Stimulated activated CD8-positive, alpha-beta memory T cell treated with anti-CD3 and anti-CD28 coated beads, Interleukin-4, amount 100 ng/mL, for 24 hours (primary cell): ENCODE measurements at regions not wholly inside any gene's neighbourhood (a gene's known extent, or its start where the extent isn't known, plus 50 kb on each side); places are given as distances from the start of the nearest gene placed in this dataset.
"Not testable (repeated sequence)": the region's sequence is repeated elsewhere in the genome, so short reads cannot be mapped to it uniquely, and the experiment has no call there.

Experiments used
- DNase-seq: peaks from one replicate; pipeline ENCODE4 v3.0.0-alpha.2; 2020; ENCODE audit warnings: low read depth

DNA sequence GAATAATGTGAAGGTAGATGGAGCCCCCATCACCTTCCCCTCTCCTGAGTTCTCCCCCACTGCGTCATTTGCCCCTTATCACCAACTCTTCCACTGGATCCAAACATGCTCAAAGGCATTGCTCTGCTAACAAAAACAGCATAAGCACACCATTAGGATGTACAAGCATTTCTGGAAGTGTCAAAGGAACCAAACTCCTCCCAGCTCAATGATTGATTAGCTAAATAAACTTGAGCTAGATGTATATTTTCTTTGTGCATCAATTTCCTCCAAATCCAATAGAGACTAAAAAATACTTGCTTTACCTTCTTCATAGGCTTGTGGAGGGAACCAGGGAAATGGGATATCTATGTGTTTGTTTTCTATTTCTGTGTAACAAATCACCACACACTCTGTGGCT, 248.4 kb upstream of the JARID2 start:
- DNase-seq = no peak

GRCh38 chr6:14999106-14999505, 246.8 kb upstream of the JARID2 start:
- DNase-seq = no peak

DNA sequence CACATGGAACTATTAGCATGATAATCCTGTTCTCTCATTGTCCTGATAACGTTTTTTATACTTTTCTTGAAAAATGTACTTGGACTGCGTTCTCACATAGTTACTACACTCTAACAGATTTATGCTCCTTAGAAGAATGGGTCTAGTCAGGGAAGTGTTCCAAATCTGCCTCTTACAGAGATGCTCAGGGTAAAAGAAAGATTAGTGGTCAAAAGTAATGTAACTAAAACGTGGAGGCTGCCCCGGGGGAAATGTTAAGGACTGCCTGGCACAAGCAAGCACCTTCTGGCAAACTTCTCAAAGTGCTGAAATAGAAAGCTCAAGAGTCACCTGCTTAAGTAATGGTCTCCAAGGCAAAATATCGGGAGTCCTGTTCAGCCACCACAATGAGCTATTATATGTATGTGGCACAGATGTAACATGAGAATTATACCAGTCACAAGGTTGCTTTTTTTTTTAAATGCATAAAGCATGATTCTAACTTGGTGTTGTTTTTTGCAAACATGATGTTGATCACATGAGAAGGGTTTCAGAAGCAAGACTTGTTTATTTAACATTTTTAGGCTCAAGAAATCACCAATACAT, 244.5 kb upstream of the JARID2 start:
- DNase-seq = no peak

DNA sequence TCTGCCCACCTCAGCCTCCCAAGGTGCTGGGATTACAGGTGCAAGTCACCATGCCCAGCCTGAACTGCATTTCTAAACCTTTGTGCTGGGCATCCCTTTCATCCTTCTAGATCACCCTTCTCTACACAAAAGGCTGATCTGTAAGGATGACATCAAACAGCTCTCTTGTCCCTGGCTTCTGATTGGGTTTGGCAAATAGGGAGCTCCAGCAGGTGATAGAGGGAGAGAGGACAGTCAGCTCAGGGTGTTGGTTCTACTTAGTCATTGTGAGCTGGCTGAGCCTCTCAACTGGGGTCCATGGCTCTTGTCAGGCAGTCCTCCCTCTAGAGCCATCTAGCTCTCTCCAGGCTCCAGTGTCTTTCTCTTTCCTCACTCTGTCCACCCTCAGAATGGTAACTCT, 237.6 kb upstream of the JARID2 start:
- DNase-seq = no peak

DNA sequence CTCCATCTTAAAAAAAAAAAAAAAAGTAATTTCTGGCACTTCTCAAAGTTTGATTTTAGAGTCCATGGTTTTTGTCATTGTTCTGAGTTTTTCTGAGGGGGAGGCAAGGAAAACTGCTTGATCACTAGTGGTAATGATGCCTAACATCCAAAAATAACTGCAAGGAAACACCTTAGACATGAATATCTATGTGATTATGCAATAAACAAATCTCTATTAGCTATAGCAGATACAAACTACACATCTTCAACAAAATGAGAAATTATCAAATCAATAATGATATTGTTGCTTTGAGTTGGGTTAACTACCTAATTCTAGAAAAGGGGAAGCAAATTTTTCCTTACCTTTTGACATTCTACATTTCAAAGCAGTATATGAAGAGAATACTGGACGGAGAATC, 230.9 kb upstream of the JARID2 start:
- no peak for DNase-seq

DNA sequence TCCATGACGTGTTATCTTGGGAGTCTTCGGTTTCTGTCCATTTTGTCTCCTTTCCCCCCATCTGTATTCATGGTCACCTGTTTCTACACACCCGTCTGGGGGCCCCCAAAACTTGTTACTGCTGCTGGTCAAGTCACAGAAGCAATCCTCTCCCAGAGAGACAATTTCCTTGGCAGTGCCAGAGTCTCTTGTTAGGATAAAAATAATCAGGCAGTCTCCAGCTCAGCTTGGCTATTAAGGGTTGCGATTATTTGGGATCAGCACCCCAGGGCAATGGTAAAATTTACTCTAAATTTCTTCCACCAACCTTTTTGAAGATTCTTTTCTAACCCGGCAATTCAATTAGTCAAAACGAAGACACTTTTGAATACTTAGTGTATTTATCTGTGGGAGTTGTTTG, 229.1 kb upstream of the JARID2 start:
- no peak for DNase-seq

GRCh38 chr6:15017261-15017660, 228.6 kb upstream of the JARID2 start:
- no peak for DNase-seq

- no peak for DNase-seq
Observed at GRCh38 chr6:15017803-15018202, 228.1 kb upstream of the JARID2 start.

GRCh38 chr6:15020119-15020770, 225.6 kb upstream of the JARID2 start:
- DNase-seq = no peak

DNA sequence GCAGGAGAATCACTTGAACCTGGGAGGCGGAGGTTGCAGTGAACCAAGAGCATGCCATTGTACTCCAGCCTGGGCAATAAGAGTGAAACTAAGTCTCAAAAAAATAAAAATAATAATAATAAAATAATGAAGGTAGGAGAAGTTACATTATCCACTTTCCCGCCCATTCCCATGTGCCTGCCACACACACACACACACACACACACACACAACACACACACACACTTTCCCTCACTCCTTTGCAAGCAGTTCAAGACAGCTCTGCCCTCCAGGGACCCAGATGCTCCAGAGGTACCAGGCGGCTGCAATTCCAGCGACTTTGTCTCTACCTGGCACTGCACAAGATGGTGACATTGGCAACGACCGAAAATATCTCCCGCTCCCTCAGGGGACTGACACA, 224.8 kb upstream of the JARID2 start:
- DNase-seq = no peak

DNA sequence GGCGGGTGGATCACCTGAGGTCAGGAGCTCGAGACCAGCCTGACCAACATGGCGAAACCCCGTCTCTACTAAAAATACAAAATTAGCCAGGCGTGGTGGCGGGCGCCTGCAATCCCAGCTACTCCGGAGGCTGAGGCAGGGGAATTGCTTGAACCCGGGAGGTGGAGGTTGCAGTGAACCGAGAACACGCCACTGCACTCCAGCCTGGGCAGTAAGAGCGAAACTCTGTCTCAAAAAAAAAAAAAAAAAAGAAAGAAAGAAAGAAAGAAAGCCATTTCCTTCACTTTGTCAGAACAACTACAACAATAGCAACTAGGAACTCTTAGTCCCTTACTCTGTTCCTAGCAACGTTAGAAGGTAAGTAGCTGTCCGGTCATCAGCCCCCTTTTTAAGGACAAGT, 222.9 kb upstream of the JARID2 start:
- DNase-seq = not testable (repeated sequence)

GRCh38 chr6:15023448-15023847, 222.4 kb upstream of the JARID2 start:
- peak; percentile 46 for DNase-seq

- DNase-seq = no peak
Observed at GRCh38 chr6:15025446-15025845, 220.4 kb upstream of the JARID2 start.

GRCh38 chr6:15026832-15027231, 219.0 kb upstream of the JARID2 start:
- no peak for DNase-seq

- DNase-seq = no peak
Observed at GRCh38 chr6:15027472-15027871, 218.4 kb upstream of the JARID2 start.

- DNase-seq = no peak
Observed at GRCh38 chr6:15032015-15032414, 213.9 kb upstream of the JARID2 start.

DNA sequence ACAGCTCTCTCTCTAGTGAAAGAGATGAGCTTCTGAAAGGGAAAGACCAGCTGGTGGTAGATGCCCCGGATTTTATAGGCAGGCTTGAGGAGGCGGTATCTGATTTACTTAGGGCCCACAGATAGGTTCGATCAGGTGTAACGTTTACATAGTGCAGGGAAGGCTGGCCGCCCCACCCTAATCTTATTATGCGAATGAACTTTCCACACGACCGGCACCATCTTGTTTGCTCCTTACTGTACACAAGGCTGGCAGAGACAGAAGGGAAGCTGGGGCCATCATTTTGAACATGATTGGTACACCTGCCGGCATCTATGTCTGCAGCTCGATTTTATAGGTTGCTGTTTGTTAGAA, 212.0 kb upstream of the JARID2 start:
- DNase-seq = no peak

DNA sequence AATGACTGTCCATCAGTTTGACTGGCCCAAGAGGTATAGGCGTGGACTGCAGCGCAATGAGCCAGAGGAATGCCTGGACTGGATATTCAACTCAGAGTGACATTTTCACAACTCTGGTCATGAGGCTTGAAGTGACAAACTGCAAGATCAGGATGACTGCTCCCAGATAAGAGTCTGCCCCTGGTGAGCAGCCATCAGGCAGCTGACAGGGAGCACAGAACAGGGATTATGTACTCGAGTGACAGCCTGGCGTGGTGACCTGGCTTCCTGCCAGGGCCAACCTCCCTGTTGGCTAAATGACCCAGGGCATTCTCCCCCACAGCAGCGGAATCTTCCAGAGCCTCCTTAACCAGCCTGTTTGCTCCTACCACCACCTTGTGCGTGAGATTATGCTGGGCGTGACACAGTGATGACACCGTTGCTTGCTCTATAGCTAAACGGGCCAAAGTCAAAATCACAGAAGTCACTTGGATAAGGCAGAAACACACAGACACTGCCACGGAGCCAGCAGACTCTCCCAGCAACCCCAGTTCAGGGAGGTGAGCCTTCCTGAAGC, 209.1 kb upstream of the JARID2 start:
- no peak for DNase-seq

- no peak for DNase-seq
Observed at GRCh38 chr6:15037253-15037652, 208.6 kb upstream of the JARID2 start.

DNA sequence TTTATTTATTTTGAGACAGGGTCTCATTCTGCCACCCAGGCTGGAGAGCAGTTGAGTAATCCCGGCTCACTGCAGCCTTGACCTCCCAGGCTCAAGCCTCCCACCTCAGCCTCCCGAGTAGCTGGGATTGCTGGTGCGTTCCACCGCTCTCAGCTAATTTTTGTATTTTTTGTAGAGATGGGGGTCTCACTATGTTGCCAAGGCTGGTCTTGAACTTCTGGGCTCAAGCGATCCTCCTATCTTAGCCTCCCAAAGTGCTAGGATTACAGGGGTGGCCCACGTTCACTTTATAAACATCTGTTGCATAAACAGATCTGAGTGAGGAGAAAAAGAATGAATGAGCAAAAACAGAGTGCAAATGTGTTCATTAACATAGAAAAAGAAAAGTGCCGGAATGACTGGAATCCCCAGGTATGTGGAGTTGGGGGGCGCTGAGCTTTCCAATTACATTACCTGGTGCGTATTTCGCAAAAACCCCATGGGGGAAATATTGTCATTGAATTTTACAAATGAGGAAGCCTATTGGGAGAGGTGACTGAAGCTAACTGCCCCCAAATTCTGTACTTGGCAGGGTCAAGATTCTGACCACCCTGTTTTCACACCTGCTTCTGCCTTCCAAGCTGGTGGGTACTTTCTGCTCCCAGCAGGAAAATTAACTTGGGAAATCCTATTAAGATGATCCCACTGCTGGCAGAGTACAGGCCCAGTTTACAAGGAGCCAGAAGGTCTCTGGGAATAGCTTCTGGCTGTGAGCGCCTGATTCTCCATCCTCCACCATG, 207.7 kb upstream of the JARID2 start:
- no peak for DNase-seq

DNA sequence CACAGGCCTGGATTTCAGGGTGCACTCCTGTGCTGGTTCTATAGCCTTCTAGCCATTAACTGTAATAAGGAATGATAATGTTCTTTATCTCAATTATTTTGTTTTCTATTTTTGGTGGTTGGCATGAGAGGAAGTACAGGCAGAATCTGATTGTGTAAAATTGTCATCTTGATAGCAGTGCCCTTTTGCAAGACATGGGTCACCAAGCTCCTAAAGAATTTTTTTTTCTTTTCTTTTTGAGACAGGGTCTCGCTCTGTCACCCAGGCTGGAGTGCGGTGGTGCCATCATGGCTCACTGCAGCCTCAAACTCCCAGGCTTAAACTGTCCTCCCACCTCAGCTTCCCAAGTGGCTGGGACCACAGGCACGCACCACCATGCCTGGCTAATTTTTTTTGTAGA, 206.7 kb upstream of the JARID2 start:
- DNase-seq = no peak

DNA sequence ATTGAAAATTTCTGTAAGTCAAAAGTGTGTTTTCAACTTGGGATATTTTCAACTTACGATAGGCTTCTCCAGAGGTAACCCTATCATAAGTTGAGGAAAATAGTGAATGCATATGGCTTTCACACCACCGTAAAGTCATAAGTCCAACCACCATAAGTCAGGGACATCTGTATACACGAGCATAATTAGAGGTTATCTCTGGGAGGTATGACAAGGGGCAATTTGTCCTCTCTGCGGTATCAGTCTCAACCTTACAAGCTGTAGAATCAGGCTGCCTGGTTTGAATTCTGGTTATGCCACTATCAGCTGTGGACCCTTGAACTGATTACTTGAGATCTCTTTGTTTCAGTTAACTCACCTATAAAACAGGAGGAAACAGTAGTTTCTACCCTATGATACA, 202.9 kb upstream of the JARID2 start:
- no peak for DNase-seq

DNA sequence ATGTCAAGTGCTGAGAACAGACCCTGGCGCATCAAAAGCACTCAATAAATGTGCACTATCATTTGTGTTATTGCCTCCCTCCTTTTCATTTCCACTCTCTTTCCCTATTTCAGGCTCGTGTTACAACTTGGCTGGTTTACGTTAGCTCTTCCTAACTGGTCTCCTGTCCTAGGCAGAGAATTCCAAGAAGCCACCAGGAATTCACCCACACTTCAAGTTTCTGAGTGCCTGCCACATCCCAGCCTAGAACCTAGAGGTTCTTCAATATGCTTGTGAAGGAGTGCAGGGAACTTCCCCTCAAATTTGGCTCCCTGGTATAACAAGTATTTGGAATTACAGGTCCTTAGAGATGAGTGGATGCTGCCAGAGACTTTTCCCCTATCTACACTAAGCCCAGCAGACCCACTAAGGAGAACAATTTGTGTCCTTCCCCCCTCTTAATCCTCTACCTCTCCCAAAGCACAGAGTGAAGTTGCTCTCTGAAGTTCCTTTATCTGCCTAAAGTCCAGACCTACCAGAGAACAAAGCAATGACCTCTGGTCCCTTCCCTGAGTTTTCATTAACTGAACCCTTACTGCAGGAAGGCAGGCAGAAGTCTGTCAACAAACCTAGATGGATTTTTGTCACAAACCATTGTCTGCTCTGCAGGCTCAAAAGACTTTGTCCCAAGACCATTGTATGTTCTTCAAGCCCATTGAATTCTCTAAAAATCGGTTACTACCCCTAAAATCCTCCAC, 201.6 kb upstream of the JARID2 start:
- no peak for DNase-seq
